ENCODE measurements at regions not wholly inside any gene's neighbourhood (a gene's known extent, or its start where the extent isn't known, plus 50 kb on each side); places are given as distances from the start of the nearest gene placed in this dataset.

DNA sequence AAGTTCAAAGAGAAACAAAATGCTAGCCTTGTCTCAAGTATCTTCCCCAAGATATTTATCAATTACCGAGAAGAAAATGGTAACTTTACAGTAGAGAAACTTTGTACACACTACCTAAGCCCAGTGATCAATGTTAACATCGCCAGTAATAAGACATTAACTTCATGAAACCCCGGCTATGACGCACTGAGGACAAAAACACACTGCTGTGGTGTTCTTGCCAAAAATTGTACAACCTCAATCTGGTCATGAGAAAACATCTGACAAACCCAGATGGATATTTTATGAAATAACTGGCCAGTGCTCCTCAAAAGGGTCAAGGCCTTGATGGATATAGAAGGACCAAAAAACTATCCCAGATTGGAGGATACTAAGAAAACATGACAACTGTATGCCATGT is 85.5 kb upstream of the DTNBP1 start:
- H3K27ac ChIP-seq (ENCODE audit: low read depth), result no peak overlapping the region
- no peak overlapping the region for H2AFZ ChIP-seq
- H3K4me1 ChIP-seq (ENCODE audit: insufficient read depth), result 0 out of 2 replicates have a peak, but pooled peaks cover 9% of the 10 kb centered on the region
- no peaks in the 10 kb centered on the region for H3K27me3 ChIP-seq (ENCODE audit: insufficient read depth)
- H3K36me3 ChIP-seq (ENCODE audit: insufficient read depth), result no peaks in the 10 kb centered on the region
- peaks cover 12% of the 10 kb centered on the region for H3K4me1 Mint-ChIP-seq
- H4K20me1 ChIP-seq (replicated peaks; ENCODE audit: insufficient read depth), result no peaks in the 10 kb centered on the region
- H3K36me3 Mint-ChIP-seq (ENCODE audit: low read depth), result no peaks in the 10 kb centered on the region
- H3K9me3 Mint-ChIP-seq, result peaks cover 4% of the 10 kb centered on the region; the same call in 1 of the 3 replicates
- no peak overlapping the region for H3K4me2 ChIP-seq
- TF ChIP-seq, protein P1, sequence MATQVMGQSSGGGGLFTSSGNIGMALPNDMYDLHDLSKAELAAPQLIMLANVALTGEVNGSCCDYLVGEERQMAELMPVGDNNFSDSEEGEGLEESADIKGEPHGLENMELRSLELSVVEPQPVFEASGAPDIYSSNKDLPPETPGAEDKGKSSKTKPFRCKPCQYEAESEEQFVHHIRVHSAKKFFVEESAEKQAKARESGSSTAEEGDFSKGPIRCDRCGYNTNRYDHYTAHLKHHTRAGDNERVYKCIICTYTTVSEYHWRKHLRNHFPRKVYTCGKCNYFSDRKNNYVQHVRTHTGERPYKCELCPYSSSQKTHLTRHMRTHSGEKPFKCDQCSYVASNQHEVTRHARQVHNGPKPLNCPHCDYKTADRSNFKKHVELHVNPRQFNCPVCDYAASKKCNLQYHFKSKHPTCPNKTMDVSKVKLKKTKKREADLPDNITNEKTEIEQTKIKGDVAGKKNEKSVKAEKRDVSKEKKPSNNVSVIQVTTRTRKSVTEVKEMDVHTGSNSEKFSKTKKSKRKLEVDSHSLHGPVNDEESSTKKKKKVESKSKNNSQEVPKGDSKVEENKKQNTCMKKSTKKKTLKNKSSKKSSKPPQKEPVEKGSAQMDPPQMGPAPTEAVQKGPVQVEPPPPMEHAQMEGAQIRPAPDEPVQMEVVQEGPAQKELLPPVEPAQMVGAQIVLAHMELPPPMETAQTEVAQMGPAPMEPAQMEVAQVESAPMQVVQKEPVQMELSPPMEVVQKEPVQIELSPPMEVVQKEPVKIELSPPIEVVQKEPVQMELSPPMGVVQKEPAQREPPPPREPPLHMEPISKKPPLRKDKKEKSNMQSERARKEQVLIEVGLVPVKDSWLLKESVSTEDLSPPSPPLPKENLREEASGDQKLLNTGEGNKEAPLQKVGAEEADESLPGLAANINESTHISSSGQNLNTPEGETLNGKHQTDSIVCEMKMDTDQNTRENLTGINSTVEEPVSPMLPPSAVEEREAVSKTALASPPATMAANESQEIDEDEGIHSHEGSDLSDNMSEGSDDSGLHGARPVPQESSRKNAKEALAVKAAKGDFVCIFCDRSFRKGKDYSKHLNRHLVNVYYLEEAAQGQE (IDR thresholded peaks at IDR 0.05; ENCODE audit: unreplicated experiment), result no peak
- no peak for TF ChIP-seq ZNF114 (CRISPR knock-in tag; IDR thresholded peaks at IDR 0.05)
- TF ChIP-seq ZNF331 (CRISPR knock-in tag; IDR thresholded peaks at IDR 0.05; ENCODE audit: low read depth), result no peak
- no peak for TF ChIP-seq ZNF462 (CRISPR knock-in tag; IDR thresholded peaks at IDR 0.05)
- no peak for TF ChIP-seq STAT1 (IDR thresholded peaks at IDR 0.05; ENCODE audit: unreplicated experiment)
- no peak for TF ChIP-seq POLR2AphosphoS5 (IDR thresholded peaks at IDR 0.05; ENCODE audit: low read depth)
- H3K9me2 ChIP-seq (ENCODE audit: insufficient read depth), result peaks cover 7% of the 10 kb centered on the region; the same call in 1 of the 2 replicates
- H3K79me2 ChIP-seq (replicated peaks; ENCODE audit: insufficient read depth), result no peaks in the 10 kb centered on the region
- H3K27me3 Mint-ChIP-seq (ENCODE audit: insufficient read depth, low read depth, poor library complexity), result no peaks in the 10 kb centered on the region
- ATAC-seq, result no peak
- no peak overlapping the region for H3K4me3 ChIP-seq
- H3F3A ChIP-seq (replicated peaks; ENCODE audit: low read depth), result no peaks in the 10 kb centered on the region
- H3K4me3 Mint-ChIP-seq, result no peak overlapping the region
- DNase-seq (ENCODE audit: low spot score), result no peak
- H3K27ac Mint-ChIP-seq, result no peak overlapping the region
